ENCODE measurements at regions not wholly inside any gene's neighbourhood (a gene's known extent, or its start where the extent isn't known, plus 50 kb on each side); places are given as distances from the start of the nearest gene placed in this dataset.

DNA sequence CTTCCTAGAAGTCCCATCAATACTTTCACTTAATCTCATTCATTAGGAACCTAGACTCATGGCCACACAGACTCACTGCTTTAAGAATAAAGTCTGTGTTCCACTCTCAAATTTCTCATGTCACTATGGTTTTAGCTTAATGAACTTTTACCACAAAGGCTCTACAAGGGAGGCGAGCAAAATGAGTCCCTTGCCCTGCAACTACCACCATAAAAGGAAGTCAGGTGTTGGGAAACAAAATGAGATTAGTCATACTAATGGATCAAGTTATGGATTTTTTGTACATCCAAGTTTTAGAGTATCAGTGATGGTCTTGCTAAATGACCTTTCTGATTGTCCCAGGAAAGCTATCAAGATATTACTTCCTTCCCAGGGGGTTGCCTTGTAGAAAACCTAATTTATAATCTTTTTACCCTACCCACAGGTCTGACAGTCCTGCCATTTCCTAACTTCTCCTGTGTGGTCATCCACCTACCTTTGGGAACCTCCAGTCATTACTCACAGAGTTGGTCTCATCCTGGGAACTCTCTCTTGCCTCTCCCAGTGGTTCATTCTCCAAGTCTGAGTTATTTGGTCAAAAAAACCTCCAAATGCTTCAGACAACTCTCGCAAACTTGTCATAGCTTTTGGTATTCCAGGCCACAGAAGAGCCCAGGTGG, 51.8 kb upstream of the SLC16A1 start:
- H3K36me3 ChIP-seq (ENCODE audit: control insufficient read depth in 2 of 2, insufficient read depth in 2 of 2, low read length in 1 of 2) = no peaks in the 10 kb centered on the region
- WGBS, 2 donors = 87 to 90% methylated on average over 2 of the region's 2 CpGs
- H3K4me1 ChIP-seq (ENCODE audit: control insufficient read depth in 2 of 2, insufficient read depth in 2 of 2, low read length in 1 of 2) = no peaks in the 10 kb centered on the region
- H3K9me3 ChIP-seq (ENCODE audit: control insufficient read depth in 2 of 2, insufficient read depth in 1 of 2, low read depth in 1 of 2, low read length in 1 of 2) = no peaks in the 10 kb centered on the region
- H3K27me3 ChIP-seq (ENCODE audit: control insufficient read depth in 1 of 2, insufficient read depth in 2 of 2, low read length in 2 of 2) = no peaks in the 10 kb centered on the region
- H3K4me3 ChIP-seq (ENCODE audit: low read depth in 1 of 2, low read length in 2 of 2) = no peak overlapping the region
- no peak overlapping the region for H3K27ac ChIP-seq (ENCODE audit: low read depth in 2 of 2, low read length in 1 of 2)

DNA sequence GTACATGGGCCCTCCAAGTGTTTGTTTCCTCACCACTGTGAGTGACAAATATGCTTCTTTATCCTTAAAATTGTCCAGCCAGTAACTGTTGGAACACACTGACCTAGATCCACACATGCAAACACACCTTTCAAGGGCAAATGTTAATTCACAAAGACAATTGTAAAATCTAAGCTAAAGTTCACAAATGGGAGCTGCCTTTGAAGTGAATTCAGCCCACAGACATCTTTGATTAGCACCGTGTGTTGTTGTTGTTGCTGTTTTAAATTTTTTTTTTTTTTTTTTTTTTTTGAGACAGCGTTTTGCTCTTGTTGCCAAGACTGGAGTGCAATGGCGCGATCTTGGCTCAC, 52.3 kb upstream of the SLC16A1 start:
- Histone ChIP-seq H3K4me1 (ENCODE audit: control insufficient read depth in 2 of 2, insufficient read depth in 2 of 2, low read length in 1 of 2) (no peaks in the 10 kb centered on the region), H3K27ac (ENCODE audit: low read depth in 2 of 2, low read length in 1 of 2) (no peak overlapping the region), H3K36me3 (ENCODE audit: control insufficient read depth in 2 of 2, insufficient read depth in 2 of 2, low read length in 1 of 2) (no peaks in the 10 kb centered on the region), H3K4me3 (ENCODE audit: low read depth in 1 of 2, low read length in 2 of 2) (no peak overlapping the region), H3K27me3 (ENCODE audit: control insufficient read depth in 1 of 2, insufficient read depth in 2 of 2, low read length in 2 of 2) (no peaks in the 10 kb centered on the region), H3K9me3 (ENCODE audit: control insufficient read depth in 2 of 2, insufficient read depth in 1 of 2, low read depth in 1 of 2, low read length in 1 of 2) (no peaks in the 10 kb centered on the region)
- 92 to 94% methylated on average over 4 of the region's 4 CpGs for WGBS, 2 donors

DNA sequence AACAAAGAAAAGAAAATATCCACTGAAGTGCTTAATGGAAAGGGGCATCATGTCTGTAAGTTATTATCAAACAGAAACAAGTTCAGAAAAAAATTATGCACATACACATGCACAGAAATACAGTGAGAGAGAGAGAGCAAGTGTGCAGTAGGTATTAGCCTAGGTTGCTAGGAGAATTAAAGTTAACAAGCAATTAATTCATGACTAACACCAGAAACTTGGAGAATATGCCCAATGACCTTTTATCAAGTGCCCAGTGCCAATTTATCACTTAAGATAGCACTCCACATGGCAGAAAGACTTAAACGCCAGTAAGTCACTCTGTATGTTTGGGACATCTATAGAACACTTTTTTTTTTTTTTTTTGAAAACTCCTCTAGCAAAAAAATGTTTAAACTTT, 56.2 kb upstream of the SLC16A1 start:
- H3K4me3 ChIP-seq (ENCODE audit: low read depth in 1 of 2, low read length in 2 of 2) = no peak overlapping the region
- no peak overlapping the region for H3K27ac ChIP-seq (ENCODE audit: low read depth in 2 of 2, low read length in 1 of 2)
- no peaks in the 10 kb centered on the region for H3K4me1 ChIP-seq (ENCODE audit: control insufficient read depth in 2 of 2, insufficient read depth in 2 of 2, low read length in 1 of 2)
- 32 to 41% methylated on average over 1 of the region's 1 CpG for WGBS, 2 donors
- H3K27me3 ChIP-seq (ENCODE audit: control insufficient read depth in 1 of 2, insufficient read depth in 2 of 2, low read length in 2 of 2) = no peaks in the 10 kb centered on the region
- no peaks in the 10 kb centered on the region for H3K9me3 ChIP-seq (ENCODE audit: control insufficient read depth in 2 of 2, insufficient read depth in 1 of 2, low read depth in 1 of 2, low read length in 1 of 2)
- no peaks in the 10 kb centered on the region for H3K36me3 ChIP-seq (ENCODE audit: control insufficient read depth in 2 of 2, insufficient read depth in 2 of 2, low read length in 1 of 2)

DNA sequence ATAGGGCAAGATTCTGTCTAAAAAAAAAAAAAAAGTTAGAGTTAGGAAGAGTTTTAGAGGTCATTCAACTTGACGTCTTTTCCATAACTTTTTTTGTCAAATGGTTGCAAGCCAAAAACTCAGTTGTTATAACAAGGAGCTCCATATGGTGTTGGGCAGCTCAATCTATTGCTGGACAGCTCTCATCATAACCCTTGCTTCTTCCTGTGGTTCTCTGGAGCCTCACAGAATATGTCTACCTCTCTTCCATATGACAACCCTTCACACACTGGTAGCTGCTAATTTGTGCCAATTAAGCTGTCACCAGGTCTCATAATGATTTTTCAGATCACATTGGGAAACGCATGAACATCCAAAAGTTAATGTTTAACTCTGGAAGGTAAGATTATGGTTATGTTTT, 57.8 kb upstream of the SLC16A1 start:
- Histone ChIP-seq H3K4me3 (ENCODE audit: low read depth in 1 of 2, low read length in 2 of 2) (no peak overlapping the region), H3K9me3 (ENCODE audit: control insufficient read depth in 2 of 2, insufficient read depth in 1 of 2, low read depth in 1 of 2, low read length in 1 of 2) (no peaks in the 10 kb centered on the region), H3K4me1 (ENCODE audit: control insufficient read depth in 2 of 2, insufficient read depth in 2 of 2, low read length in 1 of 2) (no peaks in the 10 kb centered on the region), H3K36me3 (ENCODE audit: control insufficient read depth in 2 of 2, insufficient read depth in 2 of 2, low read length in 1 of 2) (no peaks in the 10 kb centered on the region), H3K27ac (ENCODE audit: low read depth in 2 of 2, low read length in 1 of 2) (no peak overlapping the region), H3K27me3 (ENCODE audit: control insufficient read depth in 1 of 2, insufficient read depth in 2 of 2, low read length in 2 of 2) (no peaks in the 10 kb centered on the region)
- WGBS, 2 donors = 72 to 86% methylated on average over 2 of the region's 2 CpGs

DNA sequence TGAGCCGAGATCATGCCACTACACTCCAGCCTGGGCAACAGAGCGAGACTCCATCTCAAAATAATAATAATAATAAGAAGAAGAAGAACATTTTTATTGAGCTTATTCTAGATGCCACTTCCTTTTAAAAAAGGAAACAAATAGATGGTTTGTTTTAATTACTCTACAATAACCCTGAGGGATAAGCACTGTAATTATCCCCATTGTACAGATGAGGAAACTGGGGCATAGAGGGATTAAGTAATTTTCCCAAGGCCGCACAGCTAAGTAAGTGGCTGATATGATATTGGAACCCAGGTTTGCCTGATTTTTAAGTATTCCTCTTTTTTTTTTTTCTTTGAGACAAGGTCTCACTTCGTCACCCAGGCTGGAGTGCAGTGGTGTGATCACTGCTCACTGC, 58.5 kb upstream of the LRIG2 start:
- H3K36me3 ChIP-seq (ENCODE audit: control insufficient read depth in 2 of 2, insufficient read depth in 2 of 2, low read length in 1 of 2) = no peaks in the 10 kb centered on the region
- no peaks in the 10 kb centered on the region for H3K27me3 ChIP-seq (ENCODE audit: control insufficient read depth in 1 of 2, insufficient read depth in 2 of 2, low read length in 2 of 2)
- H3K4me1 ChIP-seq (ENCODE audit: control insufficient read depth in 2 of 2, insufficient read depth in 2 of 2, low read length in 1 of 2) = no peaks in the 10 kb centered on the region
- H3K4me3 ChIP-seq (ENCODE audit: low read depth in 1 of 2, low read length in 2 of 2) = no peak overlapping the region
- WGBS, 2 donors = 94 to 98% methylated on average over 4 of the region's 4 CpGs
- no peak overlapping the region for H3K27ac ChIP-seq (ENCODE audit: low read depth in 2 of 2, low read length in 1 of 2)
- no peaks in the 10 kb centered on the region for H3K9me3 ChIP-seq (ENCODE audit: control insufficient read depth in 2 of 2, insufficient read depth in 1 of 2, low read depth in 1 of 2, low read length in 1 of 2)

DNA sequence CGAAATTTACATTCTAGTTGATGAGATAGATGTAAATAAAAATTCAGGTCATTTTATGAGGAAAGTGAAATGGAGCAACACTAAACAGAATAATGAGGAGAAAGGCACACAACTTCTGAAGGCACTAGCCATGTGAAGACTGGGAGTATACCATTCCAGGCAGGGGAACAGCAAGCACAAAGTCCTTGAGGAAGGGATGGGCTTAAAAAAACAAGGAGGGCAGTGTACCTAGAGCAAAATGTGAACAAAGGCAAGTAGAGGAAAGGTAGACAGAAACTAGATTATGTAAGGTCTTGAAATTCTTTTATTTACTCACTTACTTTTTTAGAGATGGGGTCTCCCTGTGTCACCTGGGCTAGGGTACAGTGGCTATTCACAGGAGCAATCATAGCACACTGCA, 54.1 kb upstream of the LRIG2 start:
- Histone ChIP-seq H3K4me1 (ENCODE audit: control insufficient read depth in 2 of 2, insufficient read depth in 2 of 2, low read length in 1 of 2) (no peaks in the 10 kb centered on the region), H3K36me3 (ENCODE audit: control insufficient read depth in 2 of 2, insufficient read depth in 2 of 2, low read length in 1 of 2) (no peaks in the 10 kb centered on the region), H3K27me3 (ENCODE audit: control insufficient read depth in 1 of 2, insufficient read depth in 2 of 2, low read length in 2 of 2) (no peaks in the 10 kb centered on the region), H3K27ac (ENCODE audit: low read depth in 2 of 2, low read length in 1 of 2) (no peak overlapping the region), H3K9me3 (ENCODE audit: control insufficient read depth in 2 of 2, insufficient read depth in 1 of 2, low read depth in 1 of 2, low read length in 1 of 2) (no peaks in the 10 kb centered on the region), H3K4me3 (ENCODE audit: low read depth in 1 of 2, low read length in 2 of 2) (no peak overlapping the region)
- WGBS, 2 donors = 94 to 97% methylated on average over 1 of the region's 1 CpG

DNA sequence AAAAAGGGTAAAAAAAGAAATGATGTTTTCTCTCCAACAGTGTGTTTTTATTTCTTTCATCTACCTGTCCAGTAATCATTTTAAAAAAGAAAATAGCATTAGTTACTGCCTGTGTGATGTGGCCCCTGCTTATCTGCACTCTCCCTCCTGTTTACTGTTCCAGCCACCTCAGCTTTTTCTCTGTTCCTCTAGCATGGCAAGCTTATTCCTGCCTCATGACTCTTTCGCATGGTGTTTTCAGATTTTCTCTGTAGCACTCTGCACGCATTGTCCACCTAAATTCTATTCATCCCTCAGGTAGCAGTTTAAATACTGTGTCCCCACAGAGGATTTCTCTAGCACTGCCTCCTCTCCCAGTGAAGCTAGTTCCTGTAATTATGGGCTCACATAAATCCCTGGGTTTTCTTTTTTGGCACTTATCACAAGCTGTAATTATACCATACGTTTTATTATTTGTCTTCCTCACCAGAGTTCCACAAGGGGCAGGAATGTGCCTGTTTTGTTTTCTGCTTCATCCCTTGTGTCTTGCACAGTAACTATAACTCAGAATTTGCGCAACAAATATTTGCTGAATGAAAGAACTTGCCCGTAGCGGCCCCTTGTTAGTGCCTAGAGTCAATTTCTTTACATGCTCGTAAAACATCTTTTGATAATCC, 51.4 kb upstream of the LRIG2 start:
- Histone ChIP-seq H3K27me3 (ENCODE audit: control insufficient read depth in 1 of 2, insufficient read depth in 2 of 2, low read length in 2 of 2) (no peaks in the 10 kb centered on the region), H3K4me3 (ENCODE audit: low read depth in 1 of 2, low read length in 2 of 2) (no peak overlapping the region), H3K9me3 (ENCODE audit: control insufficient read depth in 2 of 2, insufficient read depth in 1 of 2, low read depth in 1 of 2, low read length in 1 of 2) (no peaks in the 10 kb centered on the region), H3K4me1 (ENCODE audit: control insufficient read depth in 2 of 2, insufficient read depth in 2 of 2, low read length in 1 of 2) (no peaks in the 10 kb centered on the region), H3K27ac (ENCODE audit: low read depth in 2 of 2, low read length in 1 of 2) (peak overlapping the region; percentile 21 to 64), H3K36me3 (ENCODE audit: control insufficient read depth in 2 of 2, insufficient read depth in 2 of 2, low read length in 1 of 2) (no peaks in the 10 kb centered on the region)
- WGBS, 2 donors = 40 to 60% methylated on average over 7 of the region's 7 CpGs
